ENCODE measurements at regions not wholly inside any gene's neighbourhood (a gene's known extent, or its start where the extent isn't known, plus 50 kb on each side); places are given as distances from the start of the nearest gene placed in this dataset.
A peak's percentile ranks its signal among the peaks of the same experiment; 100 is the strongest.
"Not testable (repeated sequence)": the region's sequence is repeated elsewhere in the genome, so short reads cannot be mapped to it uniquely, and the experiment has no call there.

DNA sequence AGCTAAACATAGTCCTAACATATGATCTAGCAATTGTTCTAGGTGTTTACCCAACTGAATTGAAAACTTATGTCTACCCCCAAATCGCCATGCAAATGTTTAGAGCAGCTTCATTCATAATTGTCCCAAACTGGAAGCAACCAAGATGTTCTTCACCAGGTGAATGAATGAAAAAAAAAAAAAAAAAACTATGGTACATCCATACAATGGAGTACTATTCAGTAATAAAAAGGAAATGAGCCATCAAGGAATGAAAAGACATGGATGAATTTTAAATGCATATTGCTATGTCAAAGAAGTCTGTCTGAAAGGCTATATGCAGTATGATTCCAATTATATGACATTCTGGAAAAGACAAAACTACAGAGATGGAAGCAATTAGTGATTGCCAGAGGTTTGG is 98.6 kb upstream of the ITPRID2 start:
- DNase-seq: no peak

DNA sequence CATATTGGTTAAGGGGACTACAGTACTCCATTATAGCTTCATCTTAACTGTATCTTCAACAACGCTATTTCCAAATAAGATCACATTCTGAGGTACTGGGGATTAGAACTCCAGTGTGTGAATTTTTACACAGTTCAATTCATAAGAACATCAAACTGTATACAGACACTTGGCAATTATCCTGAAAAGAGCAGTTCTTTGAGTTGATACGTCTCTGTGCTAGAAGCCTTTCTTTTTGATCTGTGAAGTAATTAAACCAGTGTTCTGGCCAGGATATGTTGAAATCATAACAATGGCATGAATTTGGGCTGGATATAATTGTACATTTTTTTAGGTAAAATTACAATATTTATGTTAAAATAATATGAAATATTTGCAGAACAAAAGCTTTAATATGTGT is 93.5 kb upstream of the ITPRID2 start:
- DNase-seq: no peak

DNA sequence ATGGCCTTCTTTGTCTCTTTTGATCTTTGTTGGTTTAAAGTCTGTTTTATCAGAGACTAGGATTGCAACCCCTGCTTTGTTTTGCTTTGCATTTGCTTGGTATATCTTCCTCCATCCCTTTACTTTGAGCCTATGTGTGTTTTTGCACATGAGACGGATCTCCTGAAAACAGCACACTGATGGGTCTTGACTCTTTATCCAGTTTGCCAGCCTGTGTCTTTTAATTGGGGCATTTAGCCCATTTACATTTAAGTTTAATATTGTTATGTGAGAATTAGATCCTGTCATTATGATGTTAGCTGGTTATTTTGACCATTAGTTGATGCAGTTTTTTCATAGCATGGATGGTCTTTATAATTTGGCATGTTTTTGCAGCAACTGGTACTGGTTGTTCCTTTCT is 89.2 kb upstream of the ITPRID2 start:
- DNase-seq: not testable (repeated sequence)

DNA sequence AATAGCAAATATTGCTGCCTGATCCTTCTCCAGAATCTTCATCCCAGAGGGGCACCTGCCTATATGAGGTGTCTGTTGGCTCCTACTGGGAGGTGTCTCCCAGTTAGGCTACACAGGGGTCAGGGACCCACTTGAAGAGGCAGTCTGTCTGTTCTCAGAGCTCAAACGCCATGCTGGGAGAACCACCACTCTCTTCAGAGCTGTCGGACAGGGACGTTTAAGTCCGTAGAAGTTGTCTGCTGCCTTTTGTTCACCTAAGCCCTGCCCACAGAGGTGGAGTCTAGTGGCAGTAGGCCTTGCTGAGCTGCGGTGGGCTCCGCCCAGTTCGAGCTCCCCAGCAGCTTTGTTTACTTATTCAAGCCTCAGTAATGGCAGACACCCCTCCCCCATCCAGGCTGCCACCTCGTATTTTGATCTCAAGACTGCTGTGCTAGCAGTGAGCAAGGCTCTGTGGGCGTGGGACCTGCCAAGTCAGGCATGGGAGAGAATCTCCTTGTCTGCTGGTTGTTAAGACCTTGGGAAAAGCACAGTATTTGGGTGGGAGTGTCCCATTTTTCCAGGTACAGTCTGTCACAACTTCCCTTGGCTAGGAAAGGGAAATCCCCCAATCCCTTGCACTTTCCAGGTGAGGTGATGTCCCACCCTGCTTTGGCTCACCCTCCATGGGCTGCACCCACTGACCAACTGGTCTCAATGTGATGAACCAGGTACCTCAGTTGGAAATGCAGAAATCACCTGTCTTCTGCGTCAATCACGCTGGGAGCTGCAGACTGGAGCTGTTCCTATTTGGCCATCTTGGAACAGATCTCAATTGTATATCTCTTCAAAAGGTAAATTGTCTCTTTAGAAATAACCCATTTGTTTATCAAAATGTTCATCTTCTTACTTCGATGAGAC is 87.4 kb upstream of the ITPRID2 start:
- peak; percentile 11 to 27 for DNase-seq

DNA sequence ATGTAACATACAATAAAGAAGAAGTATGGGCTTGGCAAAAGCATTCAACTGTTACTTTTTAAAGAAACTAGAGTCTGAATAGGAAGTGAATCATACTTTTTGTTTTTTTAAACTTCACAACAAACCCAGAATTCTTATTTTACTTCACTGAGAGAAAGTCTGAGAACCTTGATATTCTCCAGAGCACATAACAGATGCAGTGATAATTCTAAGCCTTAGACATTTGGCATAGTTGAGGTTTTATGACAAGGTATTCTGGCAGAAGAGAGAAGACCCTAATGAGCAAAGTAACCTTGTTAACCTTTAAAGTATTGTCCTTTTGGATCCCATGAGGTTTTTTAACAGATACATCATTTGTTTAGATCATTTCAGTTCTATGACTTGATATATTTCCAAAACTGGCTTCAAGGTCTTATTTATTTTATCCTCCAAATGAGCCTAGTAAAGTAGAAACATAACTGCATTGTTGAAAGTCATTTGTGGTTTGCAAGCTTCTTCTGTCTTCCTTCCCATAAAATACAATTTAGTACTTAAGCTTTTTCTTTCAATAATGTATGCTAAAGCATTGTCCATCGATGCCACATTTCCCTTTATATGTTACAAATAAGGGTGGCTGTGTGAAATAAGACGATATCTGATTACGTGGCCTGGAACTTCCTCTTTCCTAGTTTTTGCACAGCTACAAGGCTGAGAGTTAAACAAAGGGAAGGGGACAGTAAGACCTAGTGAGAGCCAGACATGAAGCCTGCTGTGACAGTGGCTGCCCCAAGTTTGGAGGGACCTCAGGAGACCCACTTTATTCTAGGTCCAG is 86.1 kb upstream of the ITPRID2 start:
- no peak for DNase-seq

DNA sequence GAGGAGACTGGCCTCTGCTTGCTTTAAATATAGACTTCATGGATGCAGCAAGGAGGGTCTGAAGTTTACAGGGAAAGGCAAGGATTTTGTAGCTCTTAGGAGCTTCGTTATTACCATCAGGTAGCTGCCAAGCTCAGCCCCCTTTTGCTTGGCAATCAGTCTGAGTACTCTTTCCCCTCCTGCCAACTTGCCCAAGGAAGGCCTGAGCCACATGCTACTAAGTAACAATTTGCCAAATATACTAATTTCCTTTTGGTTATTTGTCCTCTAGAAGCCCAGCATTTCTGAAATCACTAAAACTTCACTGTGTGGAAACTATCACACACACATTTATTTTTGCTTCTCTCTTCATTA is 85.5 kb upstream of the ITPRID2 start:
- no peak for DNase-seq

DNA sequence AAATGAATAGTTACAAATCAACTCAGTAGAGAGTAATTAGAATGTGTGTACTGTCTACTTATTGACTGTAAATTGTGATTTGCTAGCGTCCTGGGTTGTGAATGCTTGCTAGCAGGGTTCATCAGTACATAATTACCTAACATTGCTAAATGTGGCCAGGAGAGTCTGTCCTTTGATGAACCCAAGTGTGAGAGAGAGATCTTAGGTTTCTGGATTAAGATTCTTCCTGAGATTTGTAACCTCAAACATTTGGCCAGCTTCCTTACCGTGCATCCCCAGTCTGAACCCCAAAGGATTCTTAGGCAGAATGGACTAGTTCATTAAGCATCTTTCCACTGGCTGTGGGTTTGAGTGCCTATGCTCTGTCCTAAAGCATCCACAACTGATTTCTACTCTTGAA is 84.0 kb upstream of the ITPRID2 start:
- DNase-seq: no peak

DNA sequence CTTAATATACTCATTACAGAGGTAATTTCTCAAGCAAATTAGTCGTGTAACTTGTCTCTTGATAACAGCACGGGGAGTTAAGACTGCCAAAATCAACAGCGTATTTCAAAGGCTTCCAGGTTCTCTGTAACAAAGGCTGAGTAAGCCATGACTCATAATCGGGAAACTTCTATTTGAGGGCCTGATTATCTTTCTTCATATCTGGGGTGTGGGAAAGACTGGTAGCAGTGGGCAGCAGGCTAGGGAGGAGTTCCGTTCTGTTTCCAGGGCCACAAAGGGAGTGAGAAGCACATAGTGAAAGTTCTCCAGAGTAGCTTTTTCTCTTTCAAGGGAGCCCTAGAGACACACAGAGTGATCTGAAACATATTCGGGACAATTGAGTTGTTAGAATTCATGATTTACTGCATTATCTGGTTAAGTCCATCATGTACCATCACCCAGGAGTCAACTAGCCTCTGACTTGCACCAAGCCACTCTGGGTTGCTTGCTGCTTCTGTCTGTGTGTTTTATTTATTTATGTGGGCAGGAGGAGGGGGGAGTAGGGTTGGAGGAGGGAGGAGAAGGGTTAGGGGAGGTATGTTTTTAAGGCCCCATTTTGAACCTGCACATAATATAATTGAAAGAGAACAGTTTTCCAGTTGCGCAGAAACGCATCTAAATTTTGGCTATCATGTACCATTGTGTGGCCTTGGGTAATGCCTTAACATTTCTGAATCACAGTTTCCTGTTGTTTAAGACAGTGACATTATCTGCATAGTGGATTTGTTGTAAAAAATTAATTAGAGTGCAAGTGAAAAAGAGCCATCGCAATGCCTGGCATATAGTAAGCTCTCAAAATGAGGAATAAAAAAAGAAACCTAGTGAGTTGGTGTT is 80.5 kb upstream of the ITPRID2 start:
- DNase-seq: no peak

DNA sequence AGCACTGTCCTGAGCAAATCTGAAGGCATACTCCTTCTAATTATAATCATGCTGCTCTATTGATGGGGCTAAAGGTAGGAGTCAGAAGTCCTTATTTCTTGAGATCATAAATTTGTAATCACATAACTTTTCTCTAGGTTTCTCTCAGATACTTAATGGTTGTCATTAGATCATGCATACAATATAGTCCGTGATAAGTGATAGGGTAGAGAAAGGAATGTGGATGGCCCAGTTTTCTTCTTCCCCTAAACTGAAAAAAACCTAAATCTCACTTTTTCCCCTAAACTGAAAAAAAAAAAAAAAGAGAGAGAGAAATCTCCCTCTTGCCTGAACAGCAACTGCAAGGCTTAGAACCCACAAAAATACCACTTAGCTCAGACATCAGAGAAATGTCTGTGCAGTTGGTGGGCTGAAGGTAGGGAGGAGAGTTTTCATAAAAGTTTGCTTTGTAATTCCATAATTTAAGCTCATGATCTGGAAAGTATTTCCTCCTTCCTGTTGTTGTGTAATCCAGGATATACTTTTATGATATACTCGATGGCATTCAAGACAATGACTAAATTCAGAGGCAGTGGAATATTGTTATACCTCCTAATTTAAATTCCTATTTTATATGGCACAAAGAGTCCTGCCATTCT is 79.3 kb upstream of the ITPRID2 start:
- no peak for DNase-seq

DNA sequence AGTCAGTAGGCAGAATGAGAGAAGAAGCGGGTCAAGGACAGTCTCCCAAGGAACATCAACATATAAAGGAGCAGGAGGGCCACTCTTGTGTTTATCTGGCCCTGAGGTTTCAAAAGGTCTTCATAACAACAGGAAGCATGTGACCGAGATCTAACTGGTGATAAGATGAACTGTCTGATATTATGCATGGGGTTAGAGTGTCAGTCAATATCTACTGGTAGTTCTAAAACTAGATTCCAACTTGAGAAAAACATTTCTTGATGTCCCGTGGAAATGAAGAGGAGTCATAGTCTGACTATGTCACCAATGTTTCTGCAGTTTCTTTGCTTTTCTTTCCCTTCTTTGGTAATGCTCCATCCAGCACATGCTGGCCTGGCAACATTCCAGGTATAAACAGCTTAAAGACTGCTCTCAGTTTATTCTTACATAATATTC is 77.5 kb upstream of the ITPRID2 start:
- DNase-seq: no peak

DNA sequence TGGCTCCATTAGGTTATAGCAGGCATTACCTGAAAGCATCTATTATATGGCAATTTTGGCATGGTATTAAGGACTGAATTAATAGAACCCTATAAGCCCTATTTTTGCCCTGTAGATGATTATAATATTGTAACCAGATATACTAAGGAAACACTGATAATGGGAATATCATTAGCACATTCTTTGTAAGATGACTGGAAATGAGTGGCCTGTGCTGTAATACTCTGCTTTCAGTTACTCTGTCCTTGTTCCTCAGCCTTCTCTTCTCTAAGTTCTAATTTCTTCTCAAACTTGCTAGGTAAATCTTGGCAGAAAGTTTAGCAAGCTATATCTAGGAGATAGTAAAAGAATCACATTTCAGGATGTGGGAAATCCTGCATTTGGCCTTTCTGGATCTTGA is 74.0 kb upstream of the ITPRID2 start:
- DNase-seq: no peak

DNA sequence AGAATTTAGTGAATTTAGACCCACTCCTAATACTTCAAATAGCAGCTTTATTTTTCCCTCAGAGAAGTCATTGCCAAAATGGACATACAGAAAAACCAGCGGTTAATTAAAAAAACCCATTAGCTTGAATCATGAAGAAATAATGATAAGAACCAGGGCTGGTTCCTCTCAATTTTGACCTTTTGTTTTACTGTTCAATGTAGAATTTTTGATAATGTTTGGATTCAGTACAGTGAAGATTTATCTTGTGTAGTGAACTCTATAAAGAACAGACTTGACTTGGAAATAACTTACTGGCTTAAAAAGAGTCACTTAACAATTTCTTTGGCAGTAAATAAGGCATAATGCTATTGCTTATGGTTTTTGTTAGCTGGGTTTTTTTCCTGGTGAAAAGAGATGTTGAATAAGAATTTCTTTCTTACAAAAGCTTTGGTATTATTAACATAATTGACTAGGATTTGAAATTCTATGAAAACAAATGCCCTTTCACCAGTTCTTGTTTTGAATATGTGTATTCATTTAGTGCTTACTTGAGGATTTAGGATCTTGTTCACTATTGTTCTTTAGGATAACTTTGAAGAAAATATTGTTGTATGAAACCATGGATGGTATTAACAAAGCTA is 73.4 kb upstream of the ITPRID2 start:
- no peak for DNase-seq

DNA sequence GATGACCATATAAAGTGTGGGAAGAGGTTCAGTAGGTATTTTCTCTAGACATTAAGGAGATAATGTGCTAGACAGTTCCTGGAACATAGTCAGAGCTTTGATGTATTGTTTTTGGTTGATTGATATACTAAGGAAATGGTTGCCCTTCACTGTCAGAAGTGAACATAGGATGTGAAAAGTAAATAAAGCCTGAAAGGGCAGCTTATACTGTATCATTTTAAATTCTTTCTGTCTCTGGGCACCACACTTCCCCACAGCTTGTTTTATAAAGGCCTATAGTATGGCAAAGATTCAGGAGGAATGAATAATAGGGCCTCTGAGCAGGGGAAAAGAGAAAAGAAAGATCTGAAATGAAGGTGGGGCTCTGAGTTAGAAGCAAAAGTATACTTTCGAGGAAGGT is 72.7 kb upstream of the ITPRID2 start:
- DNase-seq: no peak

DNA sequence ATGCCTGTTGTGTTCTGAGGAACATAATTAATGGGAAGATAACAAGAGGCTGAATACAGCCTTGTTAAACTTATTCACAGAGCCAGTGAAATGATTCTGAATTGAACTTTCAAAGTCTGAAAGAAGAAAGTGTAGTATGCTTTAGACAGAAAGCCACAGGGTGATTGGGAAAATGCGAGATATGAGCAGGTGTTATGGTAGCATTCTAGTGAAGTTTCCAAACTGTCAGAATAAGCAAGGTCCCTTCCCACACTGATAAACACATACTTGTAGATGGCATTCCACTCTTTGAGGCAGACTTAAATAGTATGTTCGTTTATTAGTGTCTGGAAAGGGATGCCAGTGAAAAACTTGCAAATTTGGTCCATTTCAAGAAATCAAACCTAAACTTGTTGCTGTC is 70.5 kb upstream of the ITPRID2 start:
- no peak for DNase-seq

DNA sequence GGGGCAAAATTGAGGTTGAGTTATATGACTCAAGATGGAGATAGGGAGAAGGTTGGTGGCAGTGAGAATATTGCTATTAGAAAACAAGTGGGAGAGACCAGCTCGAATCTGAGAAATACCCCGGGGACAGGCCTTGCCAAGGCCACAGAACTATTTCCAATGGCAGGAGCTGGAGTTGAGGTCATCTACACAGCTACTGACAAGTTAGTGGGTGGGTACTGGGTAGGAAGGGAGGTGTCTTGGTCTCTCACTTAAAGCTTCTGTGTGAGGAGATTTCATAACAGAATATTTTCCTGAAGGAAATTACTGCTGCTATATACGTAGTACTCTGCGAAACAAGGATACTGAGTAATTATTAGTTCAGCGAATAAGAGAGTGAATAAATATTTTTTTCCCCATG is 69.4 kb upstream of the ITPRID2 start:
- DNase-seq: no peak

DNA sequence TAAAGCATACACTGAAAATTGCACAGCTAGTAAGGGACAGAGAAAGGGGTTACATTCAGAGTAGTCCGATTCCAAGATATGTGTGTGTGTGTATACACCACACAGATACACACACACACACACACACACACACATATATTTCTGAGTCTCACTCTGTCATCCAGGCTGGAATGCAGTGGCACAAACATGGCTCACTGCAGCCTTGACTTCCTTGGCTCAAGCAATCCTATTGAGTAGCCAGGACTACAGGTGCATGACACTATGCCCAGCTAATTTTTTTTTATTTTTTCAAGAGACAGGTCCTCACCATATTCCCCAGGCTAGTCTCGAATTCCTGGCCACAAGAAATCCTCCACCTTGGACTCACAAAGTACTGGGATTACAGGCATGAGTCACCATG is 68.1 kb upstream of the ITPRID2 start:
- DNase-seq: no peak

DNA sequence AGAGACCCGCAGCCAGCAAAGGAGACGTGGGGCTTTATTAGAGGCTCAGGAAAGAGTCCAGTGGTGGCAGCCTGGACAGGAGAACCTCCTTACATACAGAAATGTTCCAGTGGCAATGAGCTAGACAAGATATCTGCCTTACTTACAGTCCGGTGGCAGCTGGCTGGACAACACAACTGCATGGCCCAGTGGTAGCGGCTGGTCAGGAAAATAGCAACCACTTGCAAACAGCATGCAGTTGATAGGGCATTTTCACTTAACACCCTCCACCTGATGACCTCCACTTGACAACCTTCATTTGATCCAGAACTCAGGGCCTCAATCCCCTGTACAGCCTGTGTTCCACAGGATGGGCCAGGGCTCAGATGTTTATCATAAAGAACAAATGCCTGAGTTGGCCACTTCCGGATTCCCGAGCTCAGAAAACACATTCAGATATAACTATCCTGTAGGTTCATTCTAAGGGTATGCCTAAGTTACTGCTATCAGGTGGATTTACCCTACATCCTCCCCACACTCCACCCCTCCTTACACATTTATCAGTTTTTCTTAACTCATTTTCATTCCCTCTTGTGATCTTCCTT is 63.3 kb upstream of the ITPRID2 start:
- DNase-seq: no peak

DNA sequence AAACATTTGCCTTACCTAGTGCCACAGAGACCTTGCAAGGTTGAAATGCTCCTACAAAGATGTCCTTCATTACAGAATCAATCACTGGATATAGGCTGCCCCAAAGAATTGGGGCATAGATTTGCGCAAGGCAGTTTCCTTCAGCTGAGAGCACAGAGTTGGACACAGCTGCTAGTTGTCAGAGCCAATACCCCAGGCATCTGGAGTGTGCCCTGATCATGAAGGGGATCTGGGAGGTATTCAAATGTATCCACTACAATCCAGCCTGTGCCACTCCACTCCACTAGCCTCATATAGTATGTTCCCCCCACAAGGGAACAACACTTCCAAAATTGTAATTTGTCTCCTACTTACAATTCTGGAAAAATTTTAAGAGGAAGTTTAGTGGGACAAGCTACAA is 62.3 kb upstream of the ITPRID2 start:
- no peak for DNase-seq

DNA sequence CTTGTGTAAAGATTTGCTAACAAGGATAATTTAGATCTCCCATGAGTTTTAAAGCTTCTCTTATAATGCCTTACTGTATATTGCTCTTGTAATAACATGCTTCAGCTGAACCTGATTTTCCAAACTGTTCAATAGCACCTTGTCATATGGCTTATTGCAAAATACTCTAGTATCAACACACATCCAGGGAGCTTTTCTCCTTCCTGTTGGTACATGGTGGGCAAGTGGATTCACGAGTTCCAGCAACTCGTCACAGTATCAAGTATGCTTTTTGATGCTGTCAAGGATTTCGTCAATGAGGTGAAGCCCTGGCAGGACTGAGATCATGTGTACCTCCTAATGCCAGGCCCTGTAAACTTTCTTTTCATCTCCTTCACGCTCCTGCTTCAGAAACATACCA is 59.5 kb upstream of the ITPRID2 start:
- DNase-seq: no peak

DNA sequence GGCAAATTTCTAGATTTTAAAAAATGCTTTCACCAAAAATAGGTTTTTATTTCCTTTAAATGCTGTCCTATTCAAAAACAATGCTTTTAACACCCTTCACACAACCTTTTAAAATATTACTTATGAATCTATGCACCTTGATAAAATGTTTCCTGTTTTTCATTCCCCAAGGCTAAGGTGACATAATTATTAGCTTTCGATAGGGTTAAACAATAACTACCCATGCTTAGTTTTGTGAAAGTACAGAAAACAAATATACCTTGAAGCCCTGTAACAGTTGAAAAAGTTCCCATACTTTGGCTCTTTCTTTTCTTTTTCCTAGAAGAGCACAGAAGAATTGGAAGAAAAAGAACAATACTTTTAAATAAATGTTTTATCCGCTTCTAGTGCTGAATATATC is 54.9 kb upstream of the ITPRID2 start:
- no peak for DNase-seq

DNA sequence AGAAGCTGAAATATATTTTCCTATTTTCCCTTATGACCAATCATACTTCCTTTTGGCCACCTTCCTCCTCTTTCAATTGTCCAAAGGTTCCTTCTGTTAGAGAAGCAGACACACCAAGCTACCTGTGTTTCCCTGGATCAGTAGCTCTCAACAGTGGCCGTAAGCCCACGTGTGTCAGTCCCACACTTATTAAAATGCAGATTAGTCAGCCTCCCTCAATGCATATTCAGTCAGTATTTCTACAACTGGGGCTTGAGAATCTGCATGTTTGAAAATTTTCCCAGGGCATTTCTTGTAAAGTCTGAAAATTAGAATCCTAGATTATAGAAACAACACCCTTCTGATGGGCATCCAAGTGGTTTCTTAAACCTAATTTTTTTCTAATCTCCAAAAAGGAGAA is 54.0 kb upstream of the ITPRID2 start:
- DNase-seq: no peak

DNA sequence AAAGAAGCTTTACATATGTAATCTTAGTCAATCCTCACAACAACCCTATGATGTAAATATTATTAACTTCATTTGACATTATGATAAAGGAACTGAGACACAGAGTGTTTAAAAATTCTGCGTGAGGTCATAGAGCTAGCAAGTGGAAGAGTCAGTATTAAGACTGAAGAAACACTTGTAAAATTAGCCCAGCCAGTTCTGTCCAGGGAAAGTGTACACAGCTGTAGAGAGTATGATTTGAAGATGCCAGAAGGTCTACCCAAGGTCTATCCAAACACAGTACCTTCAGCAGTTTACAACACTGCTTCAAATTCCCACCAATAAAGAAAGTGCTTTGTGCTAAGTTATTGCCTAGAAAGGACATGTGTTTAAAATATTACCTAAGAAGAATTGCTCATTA is 51.7 kb upstream of the ITPRID2 start:
- no peak for DNase-seq

Data from NCI-H526 (cell line).